NCI-H146 (cell line): ENCODE measurements at regions not wholly inside any gene's neighbourhood (a gene's known extent, or its start where the extent isn't known, plus 50 kb on each side); places are given as distances from the start of the nearest gene placed in this dataset.

Experiments
- DNase-seq: peaks from one replicate; lab custom pipeline; 2025; lab: John Stamatoyannopoulos, UW

- DNase-seq: no peak
Observed at GRCh38 chr1:234554218-234554697, 55.7 kb downstream of the IRF2BP2 start.

DNA sequence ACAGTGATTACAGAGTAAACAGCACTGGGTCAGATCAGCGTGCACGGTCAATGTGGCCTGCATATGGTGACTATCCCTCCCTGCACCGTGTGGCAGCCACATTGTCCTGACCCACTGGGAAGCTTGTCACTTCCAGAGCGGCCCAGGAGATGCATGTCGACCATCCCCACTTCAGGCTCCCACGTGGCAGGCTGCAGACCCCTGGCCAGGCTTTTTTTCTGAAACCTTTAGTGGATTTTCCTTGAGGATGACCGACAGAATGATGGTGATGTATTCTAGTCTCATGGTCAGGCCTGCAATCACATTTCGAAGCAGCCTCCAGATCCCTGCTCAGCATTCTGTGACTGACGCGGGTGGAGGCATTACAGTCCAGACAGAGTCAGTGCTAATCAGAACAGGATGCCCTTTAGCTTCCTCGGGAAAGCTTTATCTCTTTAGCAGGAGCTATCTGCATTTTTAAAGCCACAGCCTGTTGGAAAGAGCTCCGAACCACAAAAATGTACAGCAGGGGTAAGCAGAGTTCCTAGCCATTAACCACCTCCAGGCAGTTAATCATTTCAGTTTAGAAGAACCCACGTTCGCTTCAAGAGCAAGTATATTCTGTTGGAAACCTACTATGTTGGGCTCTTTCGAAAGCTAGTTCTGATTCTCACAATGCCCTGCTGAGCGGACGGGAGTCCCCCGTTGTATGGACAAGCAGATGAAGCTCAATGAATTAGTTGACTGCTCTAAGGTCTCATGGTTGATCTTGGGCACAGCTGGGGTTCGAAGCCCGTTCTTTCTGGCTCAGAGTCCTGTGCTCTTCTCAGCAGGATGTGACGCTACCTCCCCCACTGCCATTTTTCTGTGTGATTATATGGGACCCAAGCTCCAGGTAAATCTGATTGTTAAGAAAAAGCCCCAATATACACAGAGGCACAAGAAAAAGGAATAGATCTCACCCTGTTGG, 56.5 kb downstream of the IRF2BP2 start:
- DNase-seq: no peak

GRCh38 chr1:234551032-234551378, 59.0 kb downstream of the IRF2BP2 start:
- DNase-seq: no peak

DNA sequence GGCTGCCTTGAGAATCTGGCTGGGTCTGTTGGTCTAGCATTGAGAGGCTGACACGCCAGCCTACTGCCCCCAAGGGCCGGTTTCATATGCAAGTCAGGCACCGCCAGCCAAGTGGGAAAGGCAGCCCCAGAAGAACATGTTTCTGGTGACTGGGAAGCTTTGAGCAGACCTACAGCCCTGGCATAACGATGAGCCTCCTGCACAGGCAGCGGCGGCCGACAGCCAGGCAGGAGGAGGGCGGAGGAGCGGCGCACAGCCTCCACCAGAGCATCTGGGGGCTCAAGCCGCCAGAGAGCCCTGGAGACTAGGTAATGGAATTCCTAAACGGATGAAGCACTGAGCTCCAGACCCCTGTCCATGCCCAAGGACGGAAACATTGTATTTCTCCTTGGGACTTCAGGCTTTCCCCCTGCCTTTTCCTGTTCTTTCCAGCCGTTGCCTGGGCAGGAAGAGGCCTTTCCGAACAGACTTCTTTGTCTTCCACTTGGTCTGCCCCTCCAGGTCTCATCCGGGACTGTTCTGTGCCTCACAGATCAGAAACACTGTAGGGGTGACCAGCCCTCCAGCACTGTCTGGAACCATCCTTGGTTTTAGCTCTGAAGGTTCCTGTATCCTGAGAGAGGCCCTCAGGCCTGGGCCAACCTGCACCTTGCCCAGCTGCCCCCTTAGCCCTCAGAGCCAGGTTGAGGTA, 59.5 kb downstream of the IRF2BP2 start:
- DNase-seq: no peak

- DNase-seq: no peak
Observed at GRCh38 chr1:234549447-234550021, 60.4 kb downstream of the IRF2BP2 start.

DNA sequence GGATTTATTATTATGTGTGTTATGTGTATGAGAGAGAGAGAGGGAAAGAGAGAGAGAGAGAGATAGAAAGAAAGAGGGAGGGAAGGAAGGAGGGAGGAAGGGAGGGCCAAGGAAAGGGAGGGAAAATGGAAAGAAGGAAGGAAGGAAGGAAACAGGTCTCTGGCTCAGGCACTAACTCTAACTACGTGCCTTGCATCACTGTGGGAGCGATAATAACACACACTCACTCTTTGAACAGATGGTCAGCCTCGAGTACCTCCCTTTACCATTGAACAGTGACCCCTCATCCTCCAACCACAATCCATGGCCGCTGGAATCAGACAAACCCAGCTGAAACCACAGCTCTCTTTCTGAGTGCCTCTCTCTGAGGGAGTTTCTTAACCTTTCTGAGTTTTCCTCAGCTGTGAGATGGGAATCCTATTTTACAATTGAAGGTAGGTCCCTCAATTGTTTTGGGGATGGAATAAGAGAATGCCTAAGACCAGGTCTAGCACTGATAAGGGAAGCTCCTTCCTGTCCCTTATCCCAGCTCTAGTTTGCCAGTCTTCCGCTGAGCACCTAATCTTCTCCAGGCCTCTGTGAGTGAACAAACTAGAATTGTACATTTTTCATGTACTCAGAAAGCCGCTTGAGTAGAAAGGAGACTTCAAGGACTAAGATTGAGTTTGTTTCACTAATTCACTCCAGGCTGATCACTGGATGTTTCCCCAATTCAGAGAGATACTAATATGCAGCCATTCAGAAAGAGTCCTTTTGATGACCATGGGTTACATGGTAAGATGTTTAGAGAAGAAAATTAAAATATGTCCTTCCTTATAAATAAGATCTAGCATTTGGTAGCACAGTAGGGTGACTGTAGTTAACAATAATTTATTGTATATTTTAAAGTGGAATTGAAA, 62.8 kb downstream of the IRF2BP2 start:
- DNase-seq: no peak

DNA sequence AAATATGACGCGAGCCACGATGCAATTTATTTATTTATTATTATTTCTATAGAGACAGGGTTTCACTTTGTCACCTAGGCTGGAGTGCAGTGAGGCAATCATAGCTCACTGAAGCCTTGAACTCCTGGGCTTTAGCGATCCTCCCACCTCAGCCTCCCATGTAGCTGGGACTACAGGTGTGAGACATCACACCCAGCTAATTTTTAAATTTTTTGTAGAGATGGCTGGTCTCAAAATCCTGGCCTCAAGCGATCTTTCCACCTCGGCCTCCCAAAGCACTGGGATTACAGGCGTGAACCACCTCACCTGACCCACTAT, 63.6 kb downstream of the IRF2BP2 start:
- DNase-seq: no peak

DNA sequence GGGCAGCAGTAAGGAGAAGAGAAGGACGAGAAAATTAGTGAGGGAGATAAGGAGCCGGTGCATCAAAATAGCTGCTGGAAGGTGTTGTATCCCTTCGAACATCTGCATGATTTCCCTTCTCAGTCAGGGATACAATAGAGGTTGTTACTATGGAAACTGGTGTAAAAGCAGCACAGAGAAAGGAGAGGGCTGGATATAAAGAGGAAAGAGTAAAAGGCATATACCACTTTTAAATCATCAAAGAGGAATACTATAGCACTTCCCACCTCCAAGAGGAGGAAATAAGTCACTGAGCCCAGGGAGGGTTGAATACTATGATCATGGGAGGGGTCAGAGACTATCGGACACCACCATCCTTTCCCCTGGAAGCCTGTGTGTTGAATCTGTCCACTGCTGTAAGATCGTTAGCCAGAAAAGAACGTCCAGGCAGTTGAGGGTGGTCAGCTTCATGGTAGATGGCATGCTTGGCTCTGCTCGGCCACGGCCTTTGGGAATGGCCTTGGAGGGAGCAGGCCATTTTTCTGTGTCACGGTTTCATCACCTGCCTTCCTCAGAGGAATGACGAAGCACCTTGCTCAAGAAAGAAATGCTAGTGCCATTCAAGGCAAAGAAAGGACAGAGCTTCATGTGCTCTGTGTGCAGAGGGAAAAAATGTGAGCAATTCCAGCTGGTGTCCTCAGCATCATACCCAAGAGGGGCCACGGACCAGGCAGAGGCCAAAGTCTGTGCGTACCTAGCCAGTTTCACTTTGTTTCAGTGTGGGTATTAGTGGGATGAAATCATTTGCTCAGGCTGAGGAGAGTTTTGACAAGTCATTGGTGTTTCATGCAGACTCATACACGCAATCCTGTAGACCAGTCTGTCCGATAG, 64.2 kb downstream of the IRF2BP2 start:
- peak; percentile 57 for DNase-seq

DNA sequence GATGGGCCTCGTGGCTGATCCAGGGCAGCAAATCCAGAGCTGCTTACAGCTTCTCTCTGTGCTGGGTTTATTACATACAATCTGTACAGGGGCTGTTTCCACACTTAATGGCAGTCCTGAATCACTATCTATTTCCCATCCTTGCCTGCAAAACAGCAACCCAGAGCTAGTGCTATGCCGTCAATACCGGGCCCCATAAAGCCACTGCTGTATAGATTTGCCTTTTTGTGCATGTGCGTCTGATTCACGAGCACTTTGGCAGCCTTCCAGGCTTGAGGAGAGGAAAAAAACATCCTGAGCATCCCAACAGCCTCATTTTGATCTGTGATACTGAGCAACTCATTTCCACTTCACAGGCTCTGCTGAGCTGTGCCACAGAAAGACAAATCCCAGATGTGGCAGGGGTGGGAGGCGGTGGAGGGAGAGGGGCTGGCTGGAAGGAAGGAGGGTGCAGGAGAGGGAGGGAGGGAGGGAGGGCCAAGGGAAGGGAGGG, 65.2 kb upstream of the TARBP1 start:
- DNase-seq: peak; percentile 86

GRCh38 chr1:234543442-234544086, 64.6 kb upstream of the TARBP1 start:
- peak; percentile 90 for DNase-seq

DNA sequence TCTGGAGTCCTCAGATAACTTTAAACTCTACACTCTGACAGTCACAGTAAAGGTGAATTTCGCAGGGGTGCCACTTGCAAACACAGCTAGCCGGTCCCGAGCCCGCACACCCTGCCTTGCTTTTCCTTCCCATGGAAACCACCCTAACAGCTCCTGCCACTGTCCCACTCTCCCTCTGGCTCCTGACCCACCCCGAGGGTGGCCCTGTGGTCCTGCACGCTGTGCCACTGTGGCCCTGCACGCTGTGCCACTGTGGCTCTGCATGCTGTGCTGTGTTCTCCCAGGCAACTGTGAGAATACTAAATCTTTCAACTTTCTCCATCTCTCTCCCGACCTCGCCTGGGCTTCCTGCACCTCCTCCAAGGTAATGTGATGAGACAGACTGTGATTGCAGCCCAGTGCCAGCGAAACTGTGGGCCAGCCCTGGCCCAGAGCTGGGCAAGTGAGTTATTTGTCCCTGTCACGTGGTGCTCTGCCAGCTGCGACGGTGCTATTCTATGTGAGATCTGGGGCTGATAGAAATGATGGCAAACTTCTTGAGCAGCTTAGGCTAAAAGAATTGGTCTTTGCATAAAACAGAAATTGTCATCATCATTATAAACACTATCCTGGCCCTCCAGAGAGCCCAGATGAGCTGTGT, 63.4 kb upstream of the TARBP1 start:
- DNase-seq: no peak

GRCh38 chr1:234541286-234541975, 62.5 kb upstream of the TARBP1 start:
- no peak for DNase-seq

DNA sequence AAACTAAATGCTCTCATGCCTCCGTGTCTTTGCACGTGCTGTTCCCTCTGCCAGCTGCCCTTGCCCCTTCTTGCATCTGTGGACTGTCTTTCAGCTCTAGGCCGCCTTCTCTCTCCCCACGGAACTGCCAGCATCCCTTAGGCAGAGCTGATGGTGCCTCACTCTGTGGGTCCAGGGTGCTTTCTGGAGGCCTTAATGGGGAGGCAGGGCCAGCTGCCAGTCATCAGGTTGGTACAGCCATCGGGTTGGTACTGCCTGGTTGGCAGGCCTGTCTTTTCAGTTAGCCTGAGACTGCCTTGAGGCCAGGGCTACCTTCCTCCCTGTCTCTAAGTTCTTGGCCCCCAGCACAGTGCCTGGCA, 61.4 kb upstream of the TARBP1 start:
- DNase-seq: no peak

DNA sequence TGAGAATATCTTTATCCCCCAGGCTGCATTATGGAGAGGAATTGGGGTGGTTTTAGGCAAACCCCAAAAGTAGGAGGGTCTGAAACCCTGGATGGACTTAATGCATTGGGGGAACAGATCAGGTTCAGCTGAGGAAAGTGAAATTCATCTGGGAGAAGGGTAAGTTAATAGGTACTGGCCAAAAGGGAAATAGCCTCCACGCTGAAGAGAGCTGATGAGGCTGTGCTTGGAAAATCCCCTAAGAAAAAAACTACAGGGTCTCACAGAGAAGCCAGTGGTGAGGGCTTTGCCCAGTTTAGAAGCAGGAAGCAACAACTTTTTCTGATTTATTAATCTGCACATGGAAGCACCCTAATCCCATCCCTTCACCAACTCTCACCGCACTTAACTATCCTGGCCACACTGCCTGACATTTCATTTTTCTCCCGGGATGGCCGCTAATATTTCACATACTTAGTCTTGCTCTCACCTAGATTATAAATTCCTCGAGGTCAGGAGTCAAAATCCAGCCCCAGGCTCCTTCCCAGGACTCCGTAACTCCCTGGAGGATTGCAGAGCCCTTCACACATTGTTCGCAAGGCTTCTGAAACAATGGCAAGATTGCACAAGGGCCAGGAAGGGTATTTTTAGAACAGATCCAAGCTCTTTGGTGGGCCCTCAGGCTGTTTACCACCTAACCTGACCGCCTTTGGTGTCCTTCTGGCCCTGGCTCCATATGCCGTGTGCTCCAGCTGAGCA, 60.9 kb upstream of the TARBP1 start:
- no peak for DNase-seq

GRCh38 chr1:234538930-234539649, 60.1 kb upstream of the TARBP1 start:
- no peak for DNase-seq

DNA sequence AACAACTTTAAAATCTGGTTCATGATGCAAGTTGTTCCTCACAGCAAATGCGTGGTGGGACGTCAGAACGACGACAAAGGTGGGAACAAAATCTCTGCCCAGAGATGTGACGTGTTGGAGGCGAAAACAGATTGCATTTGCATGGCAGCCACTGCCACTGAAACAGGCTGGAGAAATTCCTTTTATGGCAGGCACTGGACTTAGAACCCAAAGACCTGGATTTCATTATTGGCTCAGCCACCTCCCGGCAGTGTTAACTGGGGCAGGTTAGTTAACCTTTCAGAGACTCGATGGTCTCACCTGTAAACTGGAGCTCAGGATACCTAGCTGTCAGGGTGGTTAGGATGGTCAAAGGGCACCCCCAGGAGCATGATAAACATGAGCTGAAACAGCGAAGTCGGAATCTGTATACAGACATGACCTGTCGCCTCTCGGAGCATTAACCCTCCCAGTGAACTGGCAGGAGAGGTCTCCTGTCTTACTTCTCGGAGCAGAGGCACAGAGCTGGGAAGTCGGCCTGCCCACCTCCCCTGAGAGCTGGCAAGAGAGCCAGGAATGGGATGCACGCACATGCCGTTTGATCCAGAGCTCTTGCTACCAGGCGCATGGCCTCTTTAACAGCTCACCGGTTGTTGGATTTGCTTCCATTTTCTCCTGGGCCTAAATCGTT, 59.2 kb upstream of the TARBP1 start:
- DNase-seq: no peak

- no peak for DNase-seq
Observed at GRCh38 chr1:234537236-234537635, 58.3 kb upstream of the TARBP1 start.
